Gastrocnemius medialis (tissue), 4 donors: ENCODE measurements at regions not wholly inside any gene's neighbourhood (a gene's known extent, or its start where the extent isn't known, plus 50 kb on each side); places are given as distances from the start of the nearest gene placed in this dataset.

ENCODE experiments used
- CTCF ChIP-seq, 5 experiments: fragments of 450-650 bp in 3 of 5; fragments of 200-600 bp in 2 of 5; sonication (generic) in 2 of 5; IDR thresholded peaks in 4 of 5; conservative IDR thresholded peaks in 1 of 5; 1 replicate in 4 of 5; 2 replicates in 1 of 5; pipeline ENCODE4 v1.5.1; 2016 to 2019; ENCODE audit warnings: antibody characterized with exemption in 5 of 5, mild to moderate bottlenecking in 3 of 5, moderate library complexity in 3 of 5
- POLR2A ChIP-seq, 2 donors: fragments of 450-650 bp; IDR thresholded peaks; one replicate each; pipeline ENCODE4 v1.6.1; 2017; ENCODE audit warnings: antibody characterized with exemption in 2 of 2, mild to moderate bottlenecking in 2 of 2, moderate library complexity in 2 of 2

- TF ChIP-seq CTCF (IDR thresholded peaks at IDR 0.05 in 4 of 5, conservative IDR thresholded peaks at IDR 0.05 in 1 of 5) (no peak), POLR2A (IDR thresholded peaks at IDR 0.05) (no peak)
Observed at GRCh38 chr12:3432176-3432742, 58.7 kb upstream of the PRMT8 start.
